Spleen (tissue), 7 donors: ENCODE measurements at regions not wholly inside any gene's neighbourhood (a gene's known extent, or its start where the extent isn't known, plus 50 kb on each side); places are given as distances from the start of the nearest gene placed in this dataset.
A peak's percentile ranks its signal among the peaks of the same experiment; 100 is the strongest.

ENCODE experiments used
- POLR2A ChIP-seq, 3 donors: fragments of 450-650 bp; IDR thresholded peaks; one replicate each; pipeline ENCODE4 v1.5.1; 2017; ENCODE audit warnings: antibody characterized with exemption in 3 of 3, mild to moderate bottlenecking in 1 of 3
- POLR2AphosphoS5 ChIP-seq, 3 donors: sonication (generic); formaldehyde crosslinking; IDR thresholded peaks; one replicate each; pipeline ENCODE4 v1.5.1; 2017; ENCODE audit warnings: antibody characterized with exemption in 3 of 3
- TF ChIP-seq, protein P1 (sequence below), 11 experiments: fragments of 200-600 bp in 7 of 11; fragments of 450-650 bp in 4 of 11; sonication (generic) in 4 of 11; IDR thresholded peaks in 8 of 11; conservative IDR thresholded peaks in 3 of 11; 1 replicate in 7 of 11; 2 replicates in 4 of 11; pipeline versions ENCODE4 v1.4.0 to v1.8.0; 2016 to 2021; ENCODE audit warnings: antibody characterized with exemption in 11 of 11, inconsistent platforms in 4 of 11, mild to moderate bottlenecking in 1 of 11
- donor health status: DM: no; HTN: no; CAD: no; lungs with moderate emphysema.
- donor health status: DM: no; HTN: no; CAD: no.
- donor health status: DM: no; HTN: no; CAD: no.

DNA sequence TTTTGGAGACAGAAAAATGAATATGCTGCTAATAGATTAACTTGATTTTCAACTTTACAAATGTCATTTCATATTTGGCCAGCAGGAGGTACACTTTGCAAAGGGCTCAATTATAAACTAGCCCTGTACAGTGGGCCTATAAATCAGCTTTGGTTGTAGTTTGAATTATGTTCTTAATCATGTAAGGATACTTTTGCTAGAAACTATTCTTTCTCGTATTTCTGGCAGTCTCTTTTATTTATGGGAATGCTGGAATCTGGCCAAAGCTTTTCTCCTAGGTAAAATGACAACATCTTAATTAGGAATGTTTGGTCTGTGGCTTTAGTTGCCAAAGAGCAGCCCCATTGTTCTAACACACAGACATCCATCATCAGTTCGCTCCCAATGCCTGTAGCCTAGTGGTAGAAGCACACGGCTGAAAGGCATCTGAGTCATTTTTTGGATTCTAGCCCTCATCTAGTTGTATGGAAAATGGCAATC, 1322.3 kb upstream of the SEL1L start:
- no peak for TF ChIP-seq POLR2A (IDR thresholded peaks at IDR 0.05)
- TF ChIP-seq, protein P1, sequence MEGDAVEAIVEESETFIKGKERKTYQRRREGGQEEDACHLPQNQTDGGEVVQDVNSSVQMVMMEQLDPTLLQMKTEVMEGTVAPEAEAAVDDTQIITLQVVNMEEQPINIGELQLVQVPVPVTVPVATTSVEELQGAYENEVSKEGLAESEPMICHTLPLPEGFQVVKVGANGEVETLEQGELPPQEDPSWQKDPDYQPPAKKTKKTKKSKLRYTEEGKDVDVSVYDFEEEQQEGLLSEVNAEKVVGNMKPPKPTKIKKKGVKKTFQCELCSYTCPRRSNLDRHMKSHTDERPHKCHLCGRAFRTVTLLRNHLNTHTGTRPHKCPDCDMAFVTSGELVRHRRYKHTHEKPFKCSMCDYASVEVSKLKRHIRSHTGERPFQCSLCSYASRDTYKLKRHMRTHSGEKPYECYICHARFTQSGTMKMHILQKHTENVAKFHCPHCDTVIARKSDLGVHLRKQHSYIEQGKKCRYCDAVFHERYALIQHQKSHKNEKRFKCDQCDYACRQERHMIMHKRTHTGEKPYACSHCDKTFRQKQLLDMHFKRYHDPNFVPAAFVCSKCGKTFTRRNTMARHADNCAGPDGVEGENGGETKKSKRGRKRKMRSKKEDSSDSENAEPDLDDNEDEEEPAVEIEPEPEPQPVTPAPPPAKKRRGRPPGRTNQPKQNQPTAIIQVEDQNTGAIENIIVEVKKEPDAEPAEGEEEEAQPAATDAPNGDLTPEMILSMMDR (IDR thresholded peaks at IDR 0.05 in 8 of 11, conservative IDR thresholded peaks at IDR 0.05 in 3 of 11): peak in 2 of 11 experiments; percentile 9 to 39
- TF ChIP-seq POLR2AphosphoS5 (IDR thresholded peaks at IDR 0.05): no peak
